Left cardiac atrium (tissue), 4 donors: ENCODE measurements at regions not wholly inside any gene's neighbourhood (a gene's known extent, or its start where the extent isn't known, plus 50 kb on each side); places are given as distances from the start of the nearest gene placed in this dataset.
"Not testable (repeated sequence)": the region's sequence is repeated elsewhere in the genome, so short reads cannot be mapped to it uniquely, and the experiment has no call there.

Experiments used
- ATAC-seq, 2 donors: fragments of 200-7000 bp; cut with Tn5 transposase; one replicate each; pipeline ENCODE4 v1.9.1; 2020; ENCODE audit warnings: mild to moderate bottlenecking in 2 of 2, moderate library complexity in 2 of 2
- DNase-seq: peaks from one replicate; pipeline ENCODE4 v3.0.0-alpha.2; 2020
- intact Hi-C, 2 donors: fragments of 100-400 bp; cut with DNase I; formaldehyde crosslinking; loops; one replicate each; pipeline versions ENCODE4 v1.14.1 to v1.15.1; 2022 to 2023
- donor health status: DM: no; HTN: yes; CAD: no.
- donor health status: DM: no; HTN: yes; CAD: no; lungs with severe emphysema.
- donor health status: DM: yes; HTN: yes; CAD: no.
- donor health status: Dilated cardiomyopathy.

DNA sequence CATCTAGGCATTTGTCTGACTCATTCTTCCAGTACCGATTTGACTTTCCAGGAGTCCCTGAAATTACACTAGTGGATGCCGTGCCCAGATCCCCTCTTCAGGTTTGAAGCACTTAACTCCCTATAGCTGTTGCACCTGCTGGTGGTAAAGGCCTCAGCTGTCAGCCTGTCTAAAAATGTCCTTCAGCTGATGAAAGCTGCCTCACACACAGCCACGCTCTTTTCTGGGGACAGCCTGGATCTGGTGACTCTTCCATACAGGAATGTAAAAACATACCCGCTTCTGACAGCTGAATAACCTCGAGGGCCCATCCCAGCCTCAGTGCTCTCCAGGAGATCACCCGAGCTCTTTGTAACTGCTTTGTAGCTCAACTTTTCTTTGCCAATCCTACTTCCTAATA lies 534.1 kb upstream of the GRM7 start:
- DNase-seq (no peak), ATAC-seq (no peak)
- intact Hi-C loops: no loop called here

DNA sequence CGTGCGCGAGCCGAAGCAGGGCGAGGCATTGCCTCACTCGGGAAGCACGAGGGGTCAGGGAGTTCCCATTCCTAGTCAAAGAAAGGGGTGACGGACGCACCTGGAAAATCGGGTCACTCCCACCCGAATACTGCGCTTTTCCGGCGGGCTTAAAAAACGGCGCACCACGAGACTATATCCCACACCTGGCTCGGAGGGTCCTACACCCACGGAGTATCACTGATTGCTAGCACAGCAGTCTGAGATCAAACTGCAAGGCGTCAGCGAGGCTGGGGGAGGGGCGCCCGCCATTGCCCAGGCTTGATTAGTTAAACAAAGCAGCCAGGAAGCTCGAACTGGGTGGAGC lies 520.0 kb upstream of the GRM7 start:
- intact Hi-C loops, DNase-seq, ATAC-seq: not testable (repeated sequence)

DNA sequence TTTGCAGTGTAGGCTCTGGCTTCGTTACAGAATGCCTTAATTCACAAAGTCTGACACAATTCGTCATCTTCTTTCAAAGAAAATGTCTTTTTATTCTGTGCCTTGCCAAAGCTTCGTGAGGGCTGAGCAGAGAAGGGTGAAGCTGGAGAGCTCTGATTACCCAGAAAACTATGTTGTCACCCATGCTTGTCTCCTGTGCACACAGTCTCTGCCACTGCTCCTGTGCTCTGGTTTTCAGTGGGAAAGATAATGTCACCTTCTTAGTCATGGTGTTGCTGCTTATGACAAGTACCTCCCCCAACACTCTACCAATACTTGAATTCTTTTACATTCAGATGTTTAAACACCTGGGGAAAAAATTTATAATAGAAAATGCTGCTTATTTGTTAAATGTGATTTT lies 509.2 kb upstream of the GRM7 start:
- ATAC-seq (no peak), DNase-seq (no peak)
- intact Hi-C loops: no loop called here

DNA sequence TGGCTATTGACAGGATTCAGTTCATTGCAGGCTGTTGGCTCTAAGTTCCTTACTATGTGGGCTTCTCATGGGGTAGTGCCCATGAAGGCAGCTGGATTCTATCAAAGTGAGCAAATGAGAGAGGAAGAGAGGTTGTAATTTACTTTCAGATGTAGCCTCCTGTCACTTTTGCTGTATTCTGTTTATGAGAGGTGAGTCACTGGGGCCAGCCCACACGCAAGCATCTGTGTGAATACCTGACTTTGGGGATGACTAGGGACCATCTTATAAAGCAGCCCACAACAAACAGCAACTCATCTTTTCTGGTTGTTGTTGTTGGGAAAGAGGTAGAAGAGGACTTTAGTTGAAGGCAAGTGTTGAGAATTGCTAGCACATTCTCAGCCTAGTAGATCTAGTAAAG lies 506.3 kb upstream of the GRM7 start:
- intact Hi-C loops: no loop called here
- ATAC-seq (no peak), DNase-seq (no peak)

DNA sequence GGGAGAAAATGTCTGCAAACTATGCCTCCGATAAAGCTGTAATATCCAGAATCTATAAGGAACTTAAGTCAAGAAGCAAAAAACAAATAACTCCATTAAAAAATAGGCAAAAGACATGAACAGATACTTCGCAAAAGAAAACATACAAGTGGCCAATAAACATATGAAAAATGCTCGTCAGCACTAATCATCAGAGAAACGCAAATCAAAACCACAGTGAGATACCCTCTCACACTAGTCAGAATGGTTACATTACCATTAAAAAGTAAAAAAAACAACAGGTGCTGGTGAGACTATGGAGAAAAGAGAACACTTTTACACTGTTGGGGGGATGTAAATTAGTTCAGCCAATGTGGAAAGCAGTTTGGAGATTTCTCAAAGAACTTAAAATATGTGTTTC lies 498.5 kb upstream of the GRM7 start:
- DNase-seq (no peak), ATAC-seq (no peak)
- intact Hi-C loops: no loop called here

DNA sequence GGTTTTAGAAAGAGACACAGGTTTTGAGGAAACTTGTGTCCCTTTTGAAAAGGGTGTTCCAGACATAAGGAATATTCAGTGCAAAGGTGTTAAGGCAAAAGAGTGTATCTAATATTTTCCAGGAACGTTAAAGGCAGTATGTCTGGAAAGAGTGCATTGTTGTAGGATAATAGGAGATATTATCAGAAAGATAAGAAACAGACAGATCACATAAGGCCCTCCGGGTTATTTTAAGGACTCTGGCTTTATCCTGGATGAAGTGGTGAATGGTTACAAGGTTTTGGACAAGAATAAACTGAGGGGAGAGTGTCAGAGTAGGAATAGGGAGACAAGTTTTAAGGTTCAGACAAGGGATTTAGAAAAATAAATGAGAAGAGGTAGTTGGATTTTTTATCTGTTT lies 493.7 kb upstream of the GRM7 start:
- DNase-seq (no peak), ATAC-seq (no peak)
- intact Hi-C loops: no loop called here

DNA sequence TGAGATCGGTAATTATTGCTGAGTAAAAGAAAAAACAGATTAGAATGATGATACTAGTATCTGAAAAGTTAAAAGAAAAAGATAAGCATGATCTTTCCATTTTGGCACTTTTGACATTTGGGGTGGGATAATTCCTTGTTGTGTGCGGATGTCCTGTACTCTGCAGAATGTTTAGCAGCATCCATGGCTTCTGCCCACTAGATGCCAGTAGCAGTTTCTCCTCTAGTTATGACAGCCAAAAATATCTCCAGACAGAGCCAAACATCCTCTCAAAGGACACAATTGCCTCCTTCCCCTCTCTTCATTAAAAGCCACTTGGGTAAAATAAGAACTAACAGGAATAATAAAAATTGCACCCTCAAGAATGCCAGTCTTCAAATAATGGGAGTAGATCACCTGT lies 468.8 kb upstream of the GRM7 start:
- DNase-seq: no peak
- intact Hi-C loops: loop anchor here (5.0 to 10.0 kb wide), 2 partner anchors 403 to 405 kb away; no protein-coding TSS in a partner anchor
- no peak for ATAC-seq

DNA sequence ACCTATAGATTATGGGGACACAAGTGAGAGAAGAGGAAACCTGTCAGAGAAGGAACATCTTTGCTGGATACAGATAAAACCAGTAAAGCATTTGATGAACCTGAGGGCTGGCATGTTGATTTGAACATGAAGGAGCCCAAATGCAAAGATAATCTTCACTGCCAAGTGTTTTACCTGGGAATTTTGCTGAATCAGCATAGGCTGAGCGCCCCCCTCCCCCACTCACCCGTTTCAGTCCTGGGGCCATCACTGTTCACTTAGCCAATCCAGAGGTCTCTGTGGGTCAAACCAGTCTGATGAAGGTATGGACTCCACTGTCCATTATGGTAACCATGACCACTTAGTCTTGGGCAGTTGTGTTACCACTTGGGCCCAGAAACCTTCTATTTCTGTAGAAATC lies 466.0 kb upstream of the GRM7 start:
- intact Hi-C loops: loop anchor here (5.0 to 10.0 kb wide), 2 partner anchors 400 to 402 kb away; no protein-coding TSS in a partner anchor
- ATAC-seq (no peak), DNase-seq (no peak)

DNA sequence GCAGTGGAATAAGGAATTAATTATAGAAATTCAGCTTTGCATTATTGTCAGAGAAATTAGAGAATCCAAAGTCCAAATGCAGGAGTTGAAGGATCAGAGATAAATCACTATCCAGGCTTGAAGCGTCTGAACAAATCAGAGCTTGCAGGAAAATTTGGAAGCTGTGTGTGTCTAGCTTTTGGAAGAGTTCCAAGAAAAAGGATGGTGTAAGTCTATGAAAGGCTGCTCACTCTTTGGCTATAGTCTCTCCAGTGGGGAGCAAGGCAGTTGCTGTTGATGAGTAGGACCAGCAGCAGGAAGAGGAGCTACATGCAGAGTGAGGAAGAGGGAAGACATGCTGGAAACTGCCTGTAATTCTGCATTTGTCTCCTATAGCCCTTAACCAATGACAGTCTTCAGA lies 464.3 kb upstream of the GRM7 start:
- no peak for ATAC-seq
- intact Hi-C loops: loop anchor here in 1 of 2 donors (10.0 kb wide), 1 partner anchor 398 kb away; no protein-coding TSS in a partner anchor
- DNase-seq: no peak

DNA sequence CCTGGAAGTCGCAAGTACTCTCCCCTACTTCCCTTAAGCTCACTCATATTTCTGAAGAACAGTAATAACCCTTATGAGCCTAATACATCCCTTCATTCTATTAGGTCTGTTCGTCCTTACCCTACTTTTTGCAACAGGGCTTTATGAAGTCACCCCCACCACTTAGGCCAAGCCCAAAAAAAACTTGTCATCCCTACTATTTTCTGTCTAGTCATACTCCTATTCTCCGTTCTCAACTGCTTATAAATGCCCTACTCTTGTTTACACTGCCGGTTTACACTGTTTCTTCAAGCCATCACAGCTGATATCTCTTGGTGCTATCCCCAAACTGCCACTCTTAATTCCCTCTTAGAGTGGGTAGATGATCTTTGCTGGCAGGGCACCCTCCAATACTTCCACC lies 458.2 kb upstream of the GRM7 start:
- DNase-seq, ATAC-seq, intact Hi-C loops: not testable (repeated sequence)

DNA sequence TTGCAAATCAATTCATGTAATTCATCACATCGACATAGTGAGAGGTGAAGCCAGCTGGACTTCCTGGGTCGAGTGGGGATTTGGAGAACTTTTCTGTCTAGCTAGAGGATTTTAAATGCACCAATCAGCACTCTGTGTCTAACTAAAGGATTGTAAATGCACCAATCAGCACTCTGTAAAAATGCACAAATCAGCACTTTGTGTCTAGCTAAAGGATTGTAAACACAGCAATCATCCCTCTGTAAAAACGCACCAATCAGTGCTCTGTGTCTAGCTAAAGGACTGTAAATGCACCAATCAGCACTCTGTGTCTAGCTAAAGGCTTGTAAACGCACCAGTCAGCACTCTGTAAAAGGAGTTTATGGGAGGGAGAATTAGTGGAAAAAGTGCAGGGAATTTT lies 454.0 kb upstream of the GRM7 start:
- ATAC-seq, intact Hi-C loops: not testable (repeated sequence)

DNA sequence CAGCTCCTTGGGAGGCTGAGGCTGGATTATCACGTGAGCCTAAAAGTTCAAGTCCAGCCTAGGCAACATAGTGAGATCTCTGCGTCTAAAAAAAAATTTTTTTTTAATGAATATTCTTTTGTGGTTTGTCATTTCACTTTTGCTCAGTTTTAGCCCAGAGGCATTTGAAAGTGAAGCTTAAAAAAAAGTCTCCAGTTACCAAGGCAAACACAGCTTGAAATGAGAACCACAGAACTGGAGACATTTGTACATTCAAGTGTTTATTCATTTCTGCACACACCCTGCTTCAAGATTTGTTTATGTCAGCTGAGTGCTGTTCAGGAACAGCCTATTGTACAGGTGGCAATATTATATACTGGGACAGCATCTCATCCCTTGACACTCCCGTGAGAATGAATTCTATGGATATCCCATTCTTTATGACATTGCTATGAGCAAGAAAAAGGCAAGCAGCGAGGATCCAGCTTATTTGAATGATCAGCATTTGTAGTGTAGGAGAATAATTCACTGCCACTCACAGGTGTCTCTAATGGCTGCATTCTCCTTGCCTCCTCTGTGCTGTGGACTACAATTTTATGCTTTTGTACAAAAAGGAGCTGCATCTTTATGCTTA lies 444.8 kb upstream of the GRM7 start:
- DNase-seq (no peak), ATAC-seq (no peak)
- intact Hi-C loops: no loop called here

More for the DNA sequence above, 454.0 kb upstream of the GRM7 start:
- not testable (repeated sequence) for DNase-seq

DNA sequence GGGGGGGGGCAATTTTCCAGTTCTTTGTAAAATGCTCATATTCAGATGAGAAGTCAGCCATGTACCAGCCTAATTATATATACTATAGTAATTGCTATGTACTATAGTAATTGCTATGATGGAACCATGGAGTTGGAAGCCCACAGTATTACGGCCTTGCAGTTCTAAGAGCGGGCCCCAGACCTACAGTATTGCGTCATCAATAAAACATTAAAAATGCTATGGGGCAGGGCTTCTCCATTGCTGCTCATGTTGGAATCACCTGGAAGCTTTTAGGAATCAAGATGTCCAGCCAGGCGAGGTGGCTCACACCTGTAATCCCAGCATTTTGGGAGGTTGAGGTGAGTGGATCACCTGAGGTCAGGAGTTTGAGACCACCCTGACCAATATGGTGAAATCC lies 443.7 kb upstream of the GRM7 start:
- intact Hi-C loops: no loop called here
- DNase-seq (no peak), ATAC-seq (no peak)

DNA sequence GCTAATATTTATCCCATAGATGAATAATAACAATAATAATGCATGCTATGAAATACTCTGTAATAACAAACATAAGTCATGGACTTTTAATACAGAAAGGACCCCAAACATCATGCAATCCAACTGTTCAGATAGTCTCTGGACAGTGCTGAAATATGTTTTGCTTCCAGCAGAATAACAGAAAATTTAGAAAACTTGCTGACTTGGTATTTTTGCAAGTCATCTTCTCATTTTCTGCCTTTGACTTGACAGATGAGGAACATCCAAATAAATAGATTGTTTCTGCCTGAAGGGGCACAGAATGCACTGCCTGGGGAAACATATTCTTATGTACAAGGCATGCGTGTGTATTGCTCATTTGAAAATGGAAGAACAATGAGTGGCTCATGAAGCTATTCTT lies 442.4 kb upstream of the GRM7 start:
- intact Hi-C loops: no loop called here
- ATAC-seq (no peak), DNase-seq (no peak)

DNA sequence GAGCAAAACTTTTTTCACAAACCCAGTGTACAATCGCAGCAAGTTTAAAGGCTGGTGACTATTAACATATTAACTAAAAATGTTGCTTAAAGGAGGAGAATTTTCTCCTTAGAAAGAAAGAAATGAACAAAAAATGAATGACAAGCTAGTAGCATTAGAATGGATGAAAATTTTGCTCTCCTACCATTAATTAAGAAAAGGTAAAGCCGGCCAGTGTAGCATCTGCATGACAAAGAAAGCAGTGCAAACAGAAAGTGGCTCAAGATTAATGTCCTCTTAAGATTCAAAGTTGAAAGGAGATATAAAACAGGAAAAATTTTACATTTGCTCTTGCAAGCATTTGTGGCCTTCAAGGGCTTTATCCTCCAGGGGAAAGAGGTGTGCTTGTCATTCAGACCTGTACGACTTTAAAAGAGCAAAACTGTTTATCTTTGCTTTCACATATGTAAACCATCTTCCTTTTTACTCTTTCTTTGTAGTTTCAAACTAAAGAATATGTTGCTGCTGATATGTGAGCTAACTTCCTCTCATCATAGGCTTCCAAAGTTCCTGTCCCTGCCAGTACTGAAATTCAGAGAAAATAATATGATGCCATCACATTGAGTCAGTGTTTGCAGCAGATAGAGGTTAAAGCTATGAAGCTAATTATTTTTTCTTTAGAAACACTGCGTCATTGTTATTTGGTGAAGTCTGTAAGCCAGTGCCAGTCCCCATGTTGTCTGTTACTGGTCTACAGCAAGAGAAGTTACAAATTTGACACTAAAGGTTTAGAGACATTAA lies 439.1 kb upstream of the GRM7 start:
- no peak for DNase-seq
- no peak for ATAC-seq
- intact Hi-C loops: no loop called here

DNA sequence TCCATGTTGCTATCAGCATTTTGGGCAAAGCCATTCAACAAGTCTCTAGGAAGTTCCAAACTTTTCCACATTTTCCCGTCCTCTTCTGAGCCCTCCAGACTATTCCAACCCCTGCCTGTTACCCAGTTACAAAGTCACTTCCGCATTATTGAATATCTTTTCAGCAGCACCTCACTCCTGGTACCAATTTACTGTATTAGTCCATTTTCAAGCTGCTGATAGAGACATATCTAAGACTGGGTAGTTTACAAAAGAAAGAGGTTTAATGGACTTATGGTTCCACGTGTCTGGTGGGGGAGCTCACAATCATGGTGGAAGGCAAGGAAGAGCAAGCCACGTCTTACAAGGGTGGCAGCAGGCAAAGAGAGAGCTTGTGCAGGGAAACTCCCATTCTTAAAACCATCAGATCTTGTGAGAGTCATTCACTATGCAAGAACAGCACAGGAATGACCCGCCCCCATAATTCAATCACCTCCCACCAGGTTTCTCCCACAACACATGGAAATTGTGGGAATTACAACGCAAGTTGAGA lies 435.6 kb upstream of the GRM7 start:
- DNase-seq: no peak
- intact Hi-C loops: no loop called here
- no peak for ATAC-seq

DNA sequence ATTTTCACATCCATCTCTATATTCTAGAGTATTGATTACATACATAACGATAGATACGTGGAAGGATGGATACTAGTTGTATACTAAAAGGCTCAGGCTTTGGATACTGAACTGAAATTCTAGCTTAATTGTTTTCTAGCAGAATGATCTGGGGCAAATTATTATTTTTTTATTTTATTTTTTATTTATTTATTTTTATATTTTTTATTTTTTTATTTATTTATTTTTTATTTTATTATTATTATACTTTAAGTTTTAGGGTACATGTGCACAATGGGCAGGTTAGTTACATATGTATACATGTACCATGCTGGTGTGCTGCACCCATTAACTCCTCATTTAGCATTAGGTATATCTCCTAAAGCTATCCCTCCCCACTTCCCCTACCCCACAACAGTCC lies 432.6 kb upstream of the GRM7 start:
- DNase-seq, intact Hi-C loops, ATAC-seq: not testable (repeated sequence)

DNA sequence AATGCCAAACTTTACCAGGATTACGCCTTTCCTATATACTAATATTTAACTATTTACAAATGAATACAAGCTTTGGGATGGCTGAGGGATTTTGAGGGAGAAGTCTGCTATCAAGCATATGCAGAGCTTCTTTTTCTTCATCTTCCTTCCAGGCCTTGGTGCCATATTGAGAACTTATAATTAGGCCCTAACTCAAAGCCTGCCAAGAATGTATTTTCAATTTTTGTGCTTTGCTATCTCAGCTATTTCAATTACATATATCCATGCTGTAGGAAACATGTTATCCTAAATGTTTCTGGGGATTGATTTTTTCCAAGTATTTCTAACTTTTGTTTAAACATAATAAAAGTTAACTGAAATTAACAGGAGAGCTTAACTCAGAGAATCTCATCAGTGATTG lies 425.0 kb upstream of the GRM7 start:
- ATAC-seq: no peak
- no peak for DNase-seq
- intact Hi-C loops: no loop called here

DNA sequence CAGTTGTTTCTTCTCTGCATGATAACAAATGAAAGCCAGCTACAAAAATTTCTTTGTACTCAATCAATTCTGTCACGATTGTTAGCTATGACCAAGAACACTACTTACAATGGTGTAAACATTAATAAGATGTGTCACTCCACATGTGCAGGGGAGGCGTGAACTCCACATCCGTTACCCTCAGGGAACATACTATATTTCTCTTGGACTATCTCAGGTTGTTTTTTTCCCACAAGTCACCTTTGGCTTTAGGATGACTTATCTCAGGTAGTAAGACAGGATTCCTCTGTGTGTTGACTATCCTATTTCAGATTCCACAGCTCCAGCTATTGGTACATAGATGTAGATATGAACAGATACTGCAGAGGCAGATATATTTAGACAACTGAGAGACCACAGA lies 423.3 kb upstream of the GRM7 start:
- intact Hi-C loops: no loop called here
- no peak for ATAC-seq

DNA sequence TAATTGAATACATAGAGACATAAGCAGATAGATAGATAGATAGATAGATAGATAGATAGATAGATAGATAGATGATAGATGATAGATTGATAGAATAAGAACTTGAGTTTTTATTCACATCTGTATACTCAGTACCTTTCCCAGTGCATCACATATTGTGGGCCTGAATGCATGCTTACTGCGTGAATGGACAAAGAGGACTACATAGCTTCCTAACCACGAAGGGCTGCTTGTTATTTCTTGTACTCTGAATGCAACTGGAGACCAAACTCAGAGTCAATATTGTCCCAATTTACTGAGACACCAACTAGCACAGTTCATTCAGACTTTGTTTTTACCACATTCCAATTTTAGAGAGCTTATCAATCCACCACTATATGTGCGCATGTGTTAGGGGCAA lies 422.9 kb upstream of the GRM7 start:
- ATAC-seq (no peak), DNase-seq (no peak)
- intact Hi-C loops: no loop called here

More for the DNA sequence above, 423.3 kb upstream of the GRM7 start:
- no peak for DNase-seq

DNA sequence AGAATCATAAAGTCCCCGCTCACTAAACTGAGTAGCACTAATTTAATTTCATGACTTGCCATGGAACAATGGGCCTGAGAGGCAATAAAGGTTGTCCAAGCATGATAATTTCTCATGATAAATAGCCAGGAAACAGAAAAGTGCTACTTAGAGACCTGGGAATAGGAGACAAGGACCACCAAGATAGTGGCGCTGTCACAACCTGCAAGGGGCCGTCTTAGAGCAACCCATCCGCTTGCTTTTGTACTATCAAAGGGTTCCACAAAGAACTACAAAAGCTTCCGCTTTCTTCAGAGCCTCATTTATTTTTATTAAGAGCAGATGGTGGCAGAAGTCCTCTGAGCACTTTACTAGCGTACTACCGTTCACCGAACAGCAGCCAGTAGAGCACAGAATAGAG lies 421.7 kb upstream of the GRM7 start:
- ATAC-seq (no peak), DNase-seq (no peak)
- intact Hi-C loops: no loop called here
